ENCODE measurements at regions not wholly inside any gene's neighbourhood (a gene's known extent, or its start where the extent isn't known, plus 50 kb on each side); places are given as distances from the start of the nearest gene placed in this dataset.
A peak's percentile ranks its signal among the peaks of the same experiment; 100 is the strongest.

DNA sequence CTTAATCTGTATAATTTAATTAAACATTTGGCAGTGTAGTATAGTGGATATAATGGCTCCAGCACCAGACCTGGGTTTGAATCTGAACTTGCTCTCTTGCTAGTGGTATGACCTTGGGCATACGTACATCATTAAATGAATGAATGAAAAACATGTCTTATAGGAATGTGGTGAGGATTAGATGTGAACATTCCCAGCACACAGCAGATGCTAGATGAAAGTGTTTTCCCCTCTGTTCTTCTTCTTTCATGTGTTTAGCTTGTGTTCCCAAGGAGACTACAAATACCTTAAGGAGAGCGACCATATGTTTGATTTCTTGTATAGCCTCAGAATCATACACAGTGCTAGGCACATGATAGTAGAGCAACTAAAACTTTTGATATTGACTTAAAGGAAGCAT, 56.5 kb downstream of the CT47B1 start:
- DNase-seq = no peak

DNA sequence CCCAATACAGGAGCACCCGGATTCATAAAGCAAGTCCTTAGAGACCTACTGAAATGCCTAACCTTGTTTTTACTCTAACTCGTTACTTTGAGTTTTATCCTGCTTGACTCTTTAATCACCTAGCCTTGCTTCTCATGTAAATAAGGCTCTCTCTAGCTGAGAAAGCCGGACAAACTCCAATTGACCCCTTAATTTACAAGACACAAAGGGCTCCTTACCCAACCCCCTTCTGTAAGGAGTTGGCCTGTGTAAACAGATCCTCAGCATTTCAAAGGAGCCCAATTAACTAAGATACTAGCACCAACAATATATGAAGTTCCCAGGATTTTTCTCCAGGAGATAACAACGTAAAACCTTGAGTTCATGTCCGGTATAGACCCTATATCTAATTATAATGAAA, 61.7 kb downstream of the CT47B1 start:
- no peak for DNase-seq

DNA sequence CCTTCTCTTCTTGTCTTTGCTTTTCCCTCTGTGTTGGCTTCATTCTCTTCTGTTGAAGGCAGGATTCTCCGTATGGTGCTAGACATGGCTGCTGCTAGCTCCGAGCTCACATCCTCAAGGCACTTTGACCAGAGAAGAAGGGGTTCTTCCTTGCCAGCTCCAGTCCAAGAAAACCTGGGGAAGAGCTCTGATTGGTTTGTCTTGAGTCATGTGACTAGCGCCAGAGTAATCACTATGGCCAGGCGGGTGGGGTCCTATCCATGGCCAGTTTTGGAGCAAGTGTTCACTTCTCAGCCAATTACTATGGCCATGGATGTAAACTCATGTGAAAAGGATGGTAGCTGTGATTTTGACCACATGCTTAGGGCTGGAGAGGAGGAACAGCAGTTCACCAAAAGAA, 74.2 kb downstream of the CT47B1 start:
- no peak for DNase-seq

DNA sequence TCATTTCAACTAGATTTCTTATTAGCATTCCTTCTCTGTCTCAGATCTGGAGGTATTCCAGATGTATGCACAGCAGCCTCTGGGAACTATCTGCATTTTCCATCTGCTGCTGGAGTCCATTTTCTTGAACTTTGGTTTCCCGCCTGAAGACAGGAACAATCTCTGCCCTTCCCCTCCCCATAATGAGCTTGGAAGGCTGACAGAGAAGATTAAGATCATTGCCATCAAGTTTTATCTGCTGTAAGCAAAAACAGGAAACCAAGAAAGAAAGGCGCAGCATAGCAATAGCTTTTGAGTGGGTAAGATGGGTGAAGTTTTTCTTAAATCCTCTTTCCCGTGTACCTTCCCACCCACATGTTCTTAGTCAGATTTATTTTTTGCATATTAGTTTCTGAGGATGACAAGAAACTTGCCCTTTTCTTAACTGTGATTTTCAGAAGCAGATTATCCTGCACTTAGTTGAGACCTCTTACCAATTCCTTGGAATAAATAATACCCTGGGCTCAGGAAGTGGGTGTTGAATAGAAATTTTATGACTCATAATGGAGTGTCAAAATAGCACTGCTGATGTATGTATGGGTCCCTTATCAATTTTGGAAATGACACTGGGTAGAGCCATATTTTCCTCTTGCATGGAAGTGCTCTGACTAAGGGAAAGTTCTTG, 78.3 kb downstream of the CT47B1 start:
- no peak for DNase-seq

DNA sequence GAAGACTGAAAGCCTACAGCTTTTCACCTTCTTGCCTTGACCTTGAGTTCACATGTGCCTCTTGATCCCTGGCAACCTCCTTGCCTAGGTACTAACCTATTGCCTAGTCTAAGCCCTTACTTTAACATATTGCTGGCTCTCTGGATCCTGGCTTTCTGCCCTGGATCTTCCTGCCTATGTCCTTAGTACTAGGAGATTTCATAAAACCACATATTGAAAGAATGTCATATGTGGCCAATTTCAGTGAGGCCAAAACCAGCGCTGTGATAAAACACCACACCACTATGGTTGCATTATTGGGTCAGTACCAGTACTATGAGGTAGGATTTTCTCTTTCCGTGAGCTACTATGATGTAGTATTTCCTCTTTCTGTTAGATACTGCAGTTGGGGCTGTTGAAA, 80.4 kb downstream of the CT47B1 start:
- DNase-seq = no peak

DNA sequence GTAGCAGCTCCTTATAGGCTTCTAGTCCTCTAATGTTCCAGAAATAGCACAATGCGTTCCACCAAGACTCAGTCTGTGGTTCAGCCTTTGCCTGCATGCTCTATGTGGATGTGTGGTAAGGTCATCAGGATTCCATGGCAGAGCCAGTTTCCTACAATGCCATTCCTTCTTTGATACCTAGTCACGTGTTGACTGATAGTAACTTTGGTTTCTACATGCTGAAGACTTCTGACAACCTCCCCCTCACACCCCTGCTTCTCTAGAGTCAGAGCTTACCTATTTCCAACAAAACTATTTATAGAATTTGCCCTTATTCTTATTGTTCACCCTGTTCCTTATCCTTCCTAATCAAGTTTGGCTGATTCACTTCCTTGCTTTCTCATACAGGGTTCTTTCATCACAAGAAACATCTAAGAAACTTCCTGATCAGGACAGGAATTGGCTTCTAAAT, 81.1 kb downstream of the CT47B1 start:
- DNase-seq = no peak

DNA sequence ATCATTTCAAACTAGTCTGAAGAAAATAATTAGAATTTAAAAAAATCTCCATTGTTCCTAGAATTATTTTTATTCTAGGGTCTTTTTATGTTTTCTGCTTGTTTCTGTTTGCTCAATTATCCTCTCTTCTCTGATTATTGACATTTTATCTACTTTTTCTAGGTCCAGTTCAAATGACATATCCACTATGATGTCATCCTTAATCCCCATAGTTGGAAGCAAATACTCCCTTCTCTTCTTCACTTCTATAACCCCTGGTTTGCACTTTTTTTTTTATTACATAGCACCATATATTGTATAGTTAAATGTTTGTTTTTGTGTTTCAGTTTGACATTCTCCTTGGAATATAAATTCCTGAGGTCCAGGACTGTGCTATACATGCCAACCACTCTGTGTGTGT, 82.6 kb downstream of the CT47B1 start:
- no peak for DNase-seq

DNA sequence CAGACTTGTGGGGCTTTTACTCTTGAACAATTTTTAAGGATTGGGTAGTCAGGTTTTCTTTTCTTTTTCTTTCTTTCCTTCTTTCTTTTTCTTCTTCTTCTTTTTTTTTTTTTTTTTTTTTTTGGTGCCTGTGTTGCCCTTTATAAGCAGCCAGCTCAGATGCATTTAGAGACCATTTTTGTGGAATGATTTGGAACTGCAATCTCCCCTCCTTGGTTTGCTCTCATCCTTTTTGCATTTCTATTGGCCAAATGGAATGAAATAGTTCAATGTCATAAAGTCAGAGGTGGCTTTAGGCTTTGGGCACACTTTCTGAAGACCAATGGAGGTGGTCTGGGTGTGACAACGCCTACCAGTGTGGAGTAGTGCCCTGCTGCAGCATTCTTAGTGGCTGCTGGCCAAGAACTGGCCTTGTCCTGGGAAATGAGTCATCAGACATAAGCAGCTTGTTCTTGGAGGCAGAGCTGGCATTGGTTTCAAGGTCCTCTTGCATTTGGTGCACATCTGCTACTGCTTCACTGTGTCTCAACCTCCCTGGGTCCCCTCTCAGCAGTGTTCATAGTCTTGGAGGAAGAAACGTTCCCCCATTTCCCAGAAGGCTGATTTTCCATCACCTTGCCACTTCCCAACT, 84.5 kb downstream of the CT47B1 start:
- DNase-seq = no peak

DNA sequence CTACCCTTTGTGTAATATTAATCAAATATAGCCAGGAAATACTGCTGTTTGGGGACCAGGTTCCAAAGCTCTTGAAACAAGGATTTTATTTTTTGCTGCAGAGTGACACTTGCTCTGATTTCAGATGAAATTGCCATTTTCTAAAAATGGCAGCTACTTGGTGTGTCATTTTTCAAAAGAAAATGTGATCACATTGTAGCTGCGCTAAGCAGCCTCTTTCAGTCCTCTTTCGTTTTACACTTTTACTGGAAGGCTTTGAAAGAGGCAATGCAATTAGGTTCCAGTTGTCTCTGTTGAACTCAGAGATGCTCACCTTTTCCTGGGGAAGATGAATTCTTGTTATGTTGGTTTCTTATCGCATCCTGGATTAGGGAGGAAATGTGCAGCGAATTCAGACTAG, 85.1 kb downstream of the CT47B1 start:
- no peak for DNase-seq

DNA sequence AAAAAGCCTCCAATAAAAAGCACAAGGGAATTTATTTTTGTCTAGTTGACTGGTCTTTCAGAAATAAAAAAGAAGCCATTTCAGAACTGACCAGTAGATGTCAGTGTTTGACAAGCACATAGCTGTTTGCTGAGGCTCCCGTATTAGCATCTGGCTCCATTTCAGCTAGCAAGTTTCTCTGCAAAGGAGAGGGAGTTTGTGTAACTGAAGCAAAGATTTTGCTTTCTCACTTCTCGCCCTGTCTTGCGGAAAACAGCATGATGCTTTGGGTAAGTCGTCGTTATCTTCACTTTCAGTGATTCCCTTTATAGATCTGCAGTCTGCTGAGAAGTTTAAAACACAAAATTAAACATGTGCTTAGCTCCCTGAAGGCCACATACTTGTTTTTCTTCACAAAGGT, 85.5 kb downstream of the CT47B1 start:
- peak; percentile 28 for DNase-seq

DNA sequence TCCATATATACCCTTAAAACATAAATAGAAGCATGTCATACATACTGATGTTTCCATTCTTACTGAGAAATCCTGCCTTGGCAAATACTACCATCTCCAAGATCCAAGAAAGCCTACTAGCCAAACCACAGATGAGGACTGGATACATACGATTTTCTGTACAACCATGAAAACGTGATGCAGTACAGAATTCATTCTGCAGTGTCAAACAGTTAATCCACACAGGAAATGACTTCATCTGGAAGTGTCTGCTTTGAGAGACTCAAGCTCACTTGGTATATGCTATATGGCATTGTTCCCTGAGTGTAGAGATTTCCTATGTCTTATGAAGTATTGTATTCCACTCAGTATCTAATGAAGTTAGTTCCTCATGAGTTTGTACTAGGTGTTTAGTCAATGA, 94.3 kb downstream of the CT47B1 start:
- DNase-seq = no peak

DNA sequence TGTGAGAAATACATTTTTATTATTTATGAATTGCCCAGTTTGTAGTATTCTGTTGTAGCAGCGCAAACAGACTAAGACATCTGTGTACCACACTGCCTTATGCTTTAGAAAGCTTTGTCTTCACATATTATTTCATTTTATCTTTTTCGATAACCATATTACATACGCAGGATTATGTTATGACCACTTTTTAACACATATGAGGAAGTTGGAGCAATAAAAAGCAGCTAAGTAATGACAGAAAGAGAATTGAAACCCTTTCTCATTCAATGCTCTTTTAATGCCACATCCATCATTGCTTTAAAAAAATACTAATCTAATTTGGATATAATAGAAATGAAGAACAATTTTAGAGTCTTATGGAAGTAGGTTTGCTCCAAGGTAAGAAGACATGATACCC, 99.7 kb downstream of the CT47B1 start:
- DNase-seq = no peak

DNA sequence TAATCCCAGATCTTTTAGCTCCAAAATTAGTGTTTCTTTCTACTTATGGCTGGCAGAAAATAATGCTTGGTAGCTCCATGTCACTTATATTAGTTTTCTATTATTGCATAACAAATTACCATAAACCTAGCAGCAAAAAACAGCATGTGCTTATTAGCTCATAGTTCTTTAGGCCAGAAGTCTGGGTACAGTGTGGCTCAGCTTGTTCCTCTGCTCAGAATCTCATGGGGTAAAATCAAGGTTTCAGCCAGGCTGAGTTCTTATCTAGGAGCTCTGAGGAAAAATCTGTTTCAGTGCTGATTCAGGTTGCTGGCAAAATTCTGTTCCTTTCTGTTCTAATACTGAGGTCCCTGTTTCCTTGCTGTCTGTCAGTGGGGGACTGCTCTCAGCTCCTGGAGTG, 101.1 kb downstream of the CT47B1 start:
- no peak for DNase-seq

DNA sequence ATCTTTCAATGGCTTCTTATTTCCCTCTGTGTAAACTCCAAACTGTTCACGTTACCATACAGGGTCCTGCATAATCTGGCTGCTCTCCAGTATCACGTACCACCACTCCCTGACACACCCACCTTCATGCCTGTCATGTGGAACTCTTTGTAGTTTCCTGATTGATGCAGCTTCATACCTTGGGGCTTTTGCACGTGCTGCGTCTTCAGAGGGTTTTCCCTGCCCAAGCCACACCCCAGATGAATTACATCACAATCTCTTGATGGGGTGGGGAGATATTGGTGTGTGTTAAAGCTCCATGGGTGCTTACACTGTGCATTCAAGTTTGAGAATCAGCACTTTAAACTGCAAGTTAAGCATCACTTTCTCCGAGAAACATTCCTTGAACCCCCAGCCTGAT, 101.9 kb downstream of the CT47B1 start:
- DNase-seq = no peak

DNA sequence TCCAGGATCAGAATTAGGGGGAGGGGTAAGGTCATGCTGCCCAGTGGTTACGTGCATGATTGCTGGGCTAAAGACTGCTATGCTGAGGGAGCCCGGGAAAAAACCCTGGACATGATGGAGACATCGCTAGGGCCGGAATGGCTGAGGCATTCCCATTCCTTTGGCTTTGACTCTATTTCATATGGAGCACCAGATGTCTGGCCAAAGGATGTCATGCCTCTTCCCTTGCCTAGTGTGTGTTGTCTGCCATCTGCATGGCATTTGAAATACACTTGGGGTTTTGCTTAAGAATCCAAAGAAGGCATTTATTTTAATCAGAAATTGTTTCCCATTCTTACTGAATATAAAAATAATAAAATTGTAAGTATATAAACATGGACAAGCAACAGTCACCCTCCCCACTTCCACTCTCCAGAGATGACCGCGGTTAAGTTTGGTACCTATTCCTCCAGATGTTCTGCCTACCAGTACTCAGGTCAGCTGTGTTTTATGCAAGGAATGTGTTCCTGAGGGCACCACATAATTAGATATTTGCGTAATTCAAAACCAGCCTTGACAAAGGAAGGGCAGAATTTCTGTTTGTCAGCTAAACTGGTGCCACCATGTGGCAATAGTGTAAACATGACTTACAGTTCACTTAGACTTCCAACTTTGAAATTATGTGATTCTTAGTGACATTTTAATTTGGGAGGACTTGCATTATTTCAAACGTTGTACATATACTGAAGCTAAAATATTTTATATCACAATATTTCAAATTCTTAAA, 105.9 kb downstream of the CT47B1 start:
- DNase-seq = peak; percentile 45

DNA sequence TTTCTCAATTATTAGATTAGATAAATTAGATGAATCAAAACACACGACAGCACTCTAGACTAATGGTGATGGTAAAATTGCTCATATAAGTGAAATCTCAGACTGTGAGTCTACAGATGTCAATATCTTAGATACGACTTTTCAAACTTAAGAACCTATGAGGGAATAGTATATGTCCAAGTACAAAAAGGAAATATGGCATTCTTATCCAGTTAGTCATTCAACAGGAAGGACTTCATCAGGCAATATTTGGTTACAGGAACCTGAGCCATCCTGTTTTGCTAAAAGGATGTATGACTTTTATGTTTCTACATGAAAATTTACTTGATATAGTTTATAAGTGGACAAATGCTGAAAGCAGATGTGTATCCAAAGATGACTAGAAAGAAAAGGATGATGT, 107.0 kb downstream of the CT47B1 start:
- DNase-seq = no peak

DNA sequence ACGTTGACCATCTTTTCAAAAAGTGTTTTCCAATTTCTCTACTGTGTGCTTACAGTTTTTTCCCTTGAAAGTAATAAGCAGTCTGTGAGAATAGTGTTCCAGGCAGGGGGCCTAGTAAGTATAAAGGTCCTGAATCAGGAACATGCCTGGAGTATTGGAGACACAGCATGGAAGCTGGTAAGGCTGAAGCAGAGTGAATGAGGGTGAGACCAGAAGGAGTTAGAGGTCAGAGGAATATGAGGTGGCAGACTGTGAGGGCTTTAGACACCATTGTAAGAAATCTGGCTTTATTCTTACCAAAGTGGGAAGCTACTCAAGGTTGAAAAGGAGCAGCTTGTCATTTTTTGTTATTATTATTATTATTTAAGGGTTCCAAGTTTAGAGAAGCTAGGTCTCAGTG, 107.4 kb downstream of the CT47B1 start:
- no peak for DNase-seq

DNA sequence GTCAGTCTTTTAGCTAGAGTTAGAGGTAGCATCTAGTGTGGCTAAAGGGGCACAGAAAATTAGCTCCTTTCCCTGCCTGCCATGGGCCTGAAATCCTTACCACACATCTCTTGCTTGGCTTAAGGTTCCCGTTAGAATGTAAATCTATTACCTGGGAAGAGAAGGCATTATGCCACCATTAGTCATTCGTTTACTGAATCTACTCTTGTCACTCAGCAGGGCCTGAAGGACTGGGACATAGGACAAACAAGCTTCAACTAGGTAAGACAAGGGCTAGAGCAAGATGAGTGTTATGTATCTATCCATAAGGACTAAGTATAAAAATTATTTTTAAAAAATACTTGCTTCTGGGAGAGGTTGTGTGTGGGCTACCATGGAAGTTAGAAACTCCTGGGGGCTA, 112.4 kb downstream of the CT47B1 start:
- DNase-seq = no peak

DNA sequence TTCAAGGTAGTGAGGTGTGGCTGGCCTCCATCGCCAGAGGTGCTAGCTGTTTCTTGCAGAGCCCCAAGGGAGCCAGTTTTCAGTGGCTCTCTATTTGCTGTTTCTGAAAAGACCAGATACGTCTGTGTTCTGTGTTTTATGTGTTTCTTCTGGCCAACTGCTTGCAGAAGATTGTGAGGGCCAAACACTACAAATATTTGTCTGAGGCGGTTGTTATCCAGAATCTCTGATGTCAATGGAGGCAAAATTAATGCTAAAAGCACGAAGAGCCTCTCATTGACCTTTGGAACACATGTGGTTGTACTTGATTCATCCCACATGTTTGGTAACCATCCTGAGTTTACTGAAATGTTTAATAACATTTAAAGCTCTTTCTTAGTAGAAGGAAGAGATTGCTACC, 113.9 kb downstream of the CT47B1 start:
- DNase-seq = no peak

DNA sequence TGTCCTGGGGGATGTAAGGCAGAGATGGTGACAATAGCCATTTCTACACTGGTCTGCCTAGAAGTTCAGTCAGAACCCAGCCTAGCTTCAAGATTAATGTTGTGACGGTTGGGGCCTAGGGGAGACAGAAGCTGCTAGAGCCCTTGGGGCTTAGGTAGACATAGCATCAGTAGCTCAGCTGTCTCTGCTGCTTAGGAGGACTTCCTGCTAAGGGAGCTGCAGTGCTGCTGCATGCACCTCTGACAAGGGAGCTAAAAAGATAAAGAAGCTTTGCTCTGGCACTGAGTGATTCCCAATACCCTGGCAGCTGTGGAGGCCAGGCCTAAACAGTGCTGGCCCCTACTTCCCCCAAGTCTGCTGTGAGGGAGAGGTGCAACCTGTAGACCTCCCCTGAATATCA, 116.0 kb downstream of the CT47B1 start:
- no peak for DNase-seq

DNA sequence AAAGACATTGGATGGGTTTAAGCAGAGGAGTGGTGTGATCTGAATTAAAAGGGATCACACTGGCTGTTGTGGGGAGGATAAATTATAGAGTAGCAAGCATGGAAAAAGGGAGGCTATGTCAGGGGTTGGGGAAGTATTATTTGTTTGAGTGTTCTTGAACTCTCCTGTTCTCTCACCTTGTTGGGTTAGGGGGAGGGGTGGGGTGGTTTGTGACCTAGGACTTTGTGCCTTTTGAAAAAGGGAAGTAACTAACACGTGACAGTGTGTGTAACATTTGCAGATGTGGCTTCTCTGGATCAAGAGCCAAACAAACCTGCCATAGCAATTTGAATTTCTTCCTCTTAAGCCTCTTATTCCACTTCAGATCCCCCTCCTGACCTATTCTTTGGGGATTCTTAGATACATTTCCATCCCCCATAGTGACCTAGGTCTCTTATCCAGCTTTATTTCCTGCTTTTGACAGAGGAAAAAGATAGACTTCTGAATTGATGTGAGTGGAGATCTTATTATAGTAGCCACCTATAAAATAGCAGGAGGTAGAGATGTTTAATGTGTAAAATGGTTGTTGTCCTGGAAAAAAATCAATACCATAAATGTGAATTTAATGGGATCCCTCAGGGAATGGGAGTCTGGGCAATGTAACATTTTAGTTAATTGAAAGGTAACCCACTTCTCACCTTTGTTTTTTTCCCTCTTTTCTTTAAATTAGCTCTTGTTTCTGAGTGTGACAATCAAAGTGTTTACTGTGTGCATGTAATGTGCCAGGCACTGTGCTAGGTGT, 120.4 kb downstream of the CT47B1 start:
- DNase-seq = peak; percentile 35

DNA sequence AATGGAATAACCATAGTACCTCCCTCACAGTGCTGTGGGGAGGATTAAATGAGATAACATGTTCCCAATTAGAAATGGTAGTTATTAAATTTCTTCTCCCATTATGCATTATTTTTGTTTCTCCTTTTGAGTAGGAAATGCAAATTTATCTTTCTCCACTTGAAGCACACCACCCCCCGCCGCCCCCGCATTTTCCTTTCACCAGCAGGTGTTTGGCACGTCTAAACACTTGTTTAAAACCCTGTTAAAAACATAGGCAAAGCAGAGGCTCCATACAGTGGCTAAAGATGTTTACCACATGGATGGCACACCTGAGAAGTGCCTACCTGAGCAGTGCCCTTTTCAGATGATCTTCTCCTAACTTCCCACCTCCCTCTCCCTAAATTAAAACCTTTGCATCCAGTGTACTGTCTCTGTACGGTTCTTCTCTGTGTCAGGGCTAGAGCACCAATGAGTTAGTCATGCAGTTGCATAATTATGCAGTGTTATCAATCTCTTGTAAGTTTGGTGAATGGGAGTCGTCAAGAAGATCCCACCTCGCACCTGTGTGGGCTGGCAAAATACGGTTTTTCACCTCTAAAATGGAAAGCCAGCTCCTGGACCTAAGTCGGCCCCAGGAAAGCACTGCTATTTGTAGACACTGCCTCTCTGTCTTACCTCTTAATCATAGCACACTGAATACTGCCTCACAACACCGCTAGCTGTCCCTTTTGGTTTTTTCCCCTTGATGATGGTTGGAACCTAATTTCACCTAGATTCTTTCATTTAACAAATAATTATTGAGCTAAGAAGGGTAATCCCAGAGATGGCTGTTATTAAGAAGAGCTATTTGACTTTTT, 122.0 kb downstream of the CT47B1 start:
- DNase-seq = peak; percentile 5

All from NCI-H2029 (cell line).